GM18526 (cell line): ENCODE measurements at regions not wholly inside any gene's neighbourhood (a gene's known extent, or its start where the extent isn't known, plus 50 kb on each side); places are given as distances from the start of the nearest gene placed in this dataset.

Experiments used
- POLR2A ChIP-seq: IDR thresholded peaks from 3 replicates; pipeline ENCODE4 v1.6.1; 2011; ENCODE audit not compliant: insufficient read length; ENCODE audit errors: extremely low read depth

DNA sequence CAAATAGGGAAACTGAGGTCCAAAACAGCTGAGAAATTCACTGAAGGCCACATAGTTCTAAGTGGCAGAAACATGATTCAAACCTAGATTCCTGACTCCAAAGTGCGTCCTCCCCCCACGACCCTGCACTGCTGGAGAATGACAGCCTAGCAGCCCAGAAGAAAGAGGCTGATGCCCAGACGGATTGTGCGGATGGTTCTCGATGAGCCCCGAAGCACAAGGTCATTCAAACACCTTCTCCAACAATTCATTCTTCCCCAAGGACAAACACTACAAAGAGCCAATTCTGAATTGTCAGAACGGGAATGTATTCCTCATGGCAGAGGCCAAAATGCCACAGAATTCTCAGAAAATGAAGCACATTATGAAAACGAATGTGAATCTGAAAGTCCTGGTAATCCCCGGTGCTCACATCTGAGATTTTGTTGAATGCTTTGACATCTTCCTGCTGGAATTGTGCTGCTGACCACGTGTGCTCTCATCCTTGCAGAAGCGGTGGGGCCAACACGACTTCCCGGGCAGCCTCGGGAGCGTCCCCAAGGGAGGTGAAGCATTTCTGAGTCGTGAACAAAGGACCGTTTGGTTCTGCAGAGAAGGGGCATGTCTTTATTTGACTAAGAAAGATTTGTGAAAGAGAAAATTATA, 337.0 kb downstream of the EIPR1 start:
- TF ChIP-seq POLR2A: no peak

DNA sequence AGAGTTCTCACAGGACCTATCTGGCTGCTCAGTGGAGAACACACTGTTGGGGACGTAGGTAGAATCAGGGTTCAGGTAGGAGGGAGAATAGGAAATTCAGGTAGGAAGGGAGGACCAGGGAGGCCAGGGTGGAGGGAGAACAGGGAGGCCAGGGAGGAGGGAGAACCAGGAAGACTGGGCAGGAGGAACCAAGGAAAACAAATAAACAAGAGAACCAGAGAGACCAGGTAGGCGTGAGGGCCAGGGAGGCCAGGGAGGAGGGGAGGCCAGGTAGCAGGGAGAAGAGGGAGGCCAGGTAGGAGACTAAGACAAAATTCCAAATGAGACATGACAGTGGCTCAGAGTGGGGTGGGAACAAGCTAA, 337.6 kb downstream of the EIPR1 start:
- no peak for TF ChIP-seq POLR2A

GRCh38 chr2:3039188-3040065, 338.2 kb downstream of the EIPR1 start:
- TF ChIP-seq POLR2A: no peak

DNA sequence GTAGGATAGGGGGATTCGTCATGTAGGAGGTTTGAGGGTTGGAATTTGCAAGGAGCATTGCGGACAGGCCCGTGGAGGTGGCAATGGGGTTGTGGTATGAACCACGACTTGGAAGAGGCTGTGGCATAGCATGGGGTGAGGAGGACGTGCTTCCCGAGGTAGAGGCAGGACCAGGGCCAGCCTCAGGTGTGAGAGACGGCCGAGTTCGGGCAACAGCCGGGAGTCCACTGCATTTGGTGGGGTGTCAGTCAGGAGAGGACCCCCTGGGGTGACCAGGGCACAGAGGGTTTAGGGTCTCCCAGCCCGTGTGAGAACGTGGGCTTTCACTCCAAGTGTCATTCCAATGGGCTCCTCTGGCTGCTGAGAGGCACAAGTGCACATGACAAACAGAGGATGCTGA, 339.0 kb downstream of the EIPR1 start:
- no peak for TF ChIP-seq POLR2A

- TF ChIP-seq POLR2A: no peak
Measured at GRCh38 chr2:3037196-3038194, 340.1 kb downstream of the EIPR1 start.

DNA sequence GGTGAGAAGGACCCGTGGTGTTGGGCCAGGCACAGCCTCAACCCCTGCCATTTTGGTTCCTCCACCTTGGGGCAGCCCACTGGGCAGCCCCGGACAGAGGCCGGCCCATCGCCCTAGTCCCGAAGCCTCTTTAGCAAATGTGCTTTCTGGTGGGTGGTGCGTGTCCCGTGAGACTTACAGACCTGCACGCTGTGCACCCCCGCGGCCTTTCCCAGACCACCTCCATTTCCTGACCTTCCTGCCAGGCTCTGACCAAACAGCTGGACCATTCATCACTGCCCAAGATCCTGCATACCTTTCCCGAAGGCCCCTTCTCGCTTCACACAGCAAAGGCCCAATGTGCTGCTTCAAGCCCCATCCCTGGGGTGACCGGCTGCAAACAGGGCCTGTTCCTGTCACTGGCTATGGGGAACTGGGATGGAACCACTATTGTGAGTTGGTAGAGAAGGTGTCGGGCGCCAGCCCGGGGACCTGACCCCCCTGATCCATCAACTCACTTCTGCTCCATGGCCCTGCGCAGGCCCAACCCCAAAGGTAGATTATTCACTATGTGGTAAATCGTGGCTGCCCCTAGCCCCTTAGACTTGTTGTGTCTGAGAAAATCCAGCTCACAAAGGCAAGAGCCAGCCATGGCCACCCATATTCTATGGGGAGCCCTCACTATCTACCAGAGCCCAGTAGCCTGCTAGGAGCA, 341.0 kb downstream of the EIPR1 start:
- TF ChIP-seq POLR2A: no peak

DNA sequence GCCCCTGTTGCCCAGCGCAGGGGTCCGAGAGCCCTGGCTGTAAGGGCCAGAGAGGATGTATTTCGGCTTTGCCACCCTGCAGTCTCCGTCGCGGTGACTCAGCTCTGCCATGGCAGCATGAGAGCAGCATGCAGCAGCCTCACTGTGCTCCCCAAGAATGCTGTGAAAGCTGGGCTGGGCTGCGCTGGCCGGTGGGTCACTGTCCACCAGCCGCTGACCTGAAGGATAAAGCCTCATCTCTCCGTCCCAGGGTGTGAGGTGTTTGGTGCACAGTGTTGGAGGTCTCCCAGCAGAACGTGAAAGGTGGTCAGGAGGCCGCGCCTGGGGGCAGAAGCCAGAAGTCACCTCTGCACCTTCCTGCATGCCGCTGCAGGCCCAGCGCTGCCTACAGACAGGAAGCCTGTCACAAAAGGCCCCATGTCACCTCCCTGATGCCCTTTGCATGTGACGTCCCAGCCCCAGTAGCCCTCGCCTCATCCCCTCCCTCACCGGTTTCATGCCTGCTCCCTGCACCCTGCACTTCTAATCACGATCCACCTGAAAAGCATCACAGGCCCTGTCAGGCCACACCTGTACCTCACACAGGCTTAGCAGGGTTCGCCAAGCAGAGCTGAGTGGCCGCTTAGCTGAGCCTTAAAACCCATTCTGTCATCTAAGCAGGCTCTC, 342.1 kb downstream of the EIPR1 start:
- no peak for TF ChIP-seq POLR2A

DNA sequence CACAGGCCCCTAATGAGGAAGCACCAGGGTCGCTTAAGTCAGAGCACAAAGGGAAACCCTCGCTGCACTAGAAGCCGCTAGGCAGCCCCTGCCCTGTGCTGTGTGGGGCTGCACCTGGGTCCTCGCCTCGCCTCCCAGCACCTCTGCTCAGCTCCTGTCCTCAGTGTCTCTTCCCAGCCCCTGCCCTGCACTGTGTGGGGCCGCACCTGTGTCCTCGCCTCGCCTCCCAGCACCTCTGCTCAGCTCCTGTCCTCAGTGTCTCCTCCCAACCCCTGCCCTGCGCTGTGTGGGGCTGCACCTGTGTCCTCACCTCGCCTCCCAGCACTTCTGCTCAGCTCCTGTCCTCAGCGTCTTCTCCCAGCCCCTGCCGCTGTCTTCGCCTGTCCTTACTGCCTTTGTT, 342.8 kb downstream of the EIPR1 start:
- TF ChIP-seq POLR2A: no peak

- no peak for TF ChIP-seq POLR2A
Measured at GRCh38 chr2:3034396-3034795, 343.2 kb downstream of the EIPR1 start.

- TF ChIP-seq POLR2A: no peak
Measured at GRCh38 chr2:3033315-3033714, 344.3 kb downstream of the EIPR1 start.

DNA sequence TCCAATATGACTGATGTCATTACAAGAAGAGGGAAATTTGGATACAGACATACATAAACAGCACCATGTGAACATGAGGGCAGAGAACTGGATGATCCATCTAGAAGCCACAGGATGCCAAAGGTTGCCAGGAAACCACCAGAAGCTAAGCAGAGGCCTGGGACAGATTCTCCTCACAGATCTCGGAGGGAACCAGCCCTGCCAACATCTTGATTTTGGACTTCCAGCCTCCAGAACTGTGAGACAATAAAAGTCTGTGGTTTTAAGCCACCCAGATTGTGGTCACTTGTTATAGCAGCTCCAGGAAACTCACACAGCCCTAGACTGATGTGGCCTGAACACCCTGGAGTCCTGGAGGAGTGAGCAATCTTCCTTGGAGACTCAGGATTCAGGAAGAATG, 351.6 kb downstream of the EIPR1 start:
- no peak for TF ChIP-seq POLR2A

DNA sequence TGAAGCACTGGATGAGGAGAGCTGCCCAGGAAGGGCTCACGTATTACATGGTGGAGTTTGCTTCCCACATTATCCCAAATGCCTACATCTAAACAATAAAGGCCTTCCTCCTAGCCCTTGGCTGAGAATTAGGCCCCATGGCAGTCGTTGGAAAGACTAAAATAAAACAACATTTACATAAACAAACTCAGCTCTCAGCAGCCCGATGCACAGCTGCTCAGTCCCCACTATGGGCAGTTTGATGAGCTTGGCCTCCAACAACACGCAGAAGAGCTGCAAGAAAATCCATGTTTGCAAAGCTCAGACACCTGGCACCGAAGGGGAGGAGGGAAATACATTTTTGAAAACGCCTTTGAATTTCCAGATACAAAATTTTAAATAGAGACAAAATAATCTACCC, 352.4 kb downstream of the EIPR1 start:
- no peak for TF ChIP-seq POLR2A

- no peak for TF ChIP-seq POLR2A
Measured at GRCh38 chr2:3024401-3024935, 353.1 kb downstream of the EIPR1 start.

DNA sequence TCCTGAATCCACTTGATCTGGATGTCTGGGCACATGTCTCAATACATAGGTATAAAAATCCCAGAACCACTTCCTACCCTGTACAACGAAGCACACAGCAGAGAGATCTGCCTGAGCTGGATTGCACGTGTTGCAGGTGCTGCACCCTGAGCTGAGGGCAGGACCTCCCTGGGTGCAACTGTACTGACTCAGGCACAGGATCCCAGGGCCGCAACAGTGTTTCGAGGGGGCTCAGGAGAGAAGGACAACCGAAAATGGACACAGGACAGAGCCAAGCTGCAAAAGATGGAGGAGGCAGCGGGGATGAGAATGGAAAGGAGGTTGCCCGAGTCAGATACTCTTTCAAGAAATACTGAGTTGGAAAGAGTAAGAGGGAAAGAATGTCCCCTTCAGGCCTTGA, 354.1 kb downstream of the EIPR1 start:
- no peak for TF ChIP-seq POLR2A

DNA sequence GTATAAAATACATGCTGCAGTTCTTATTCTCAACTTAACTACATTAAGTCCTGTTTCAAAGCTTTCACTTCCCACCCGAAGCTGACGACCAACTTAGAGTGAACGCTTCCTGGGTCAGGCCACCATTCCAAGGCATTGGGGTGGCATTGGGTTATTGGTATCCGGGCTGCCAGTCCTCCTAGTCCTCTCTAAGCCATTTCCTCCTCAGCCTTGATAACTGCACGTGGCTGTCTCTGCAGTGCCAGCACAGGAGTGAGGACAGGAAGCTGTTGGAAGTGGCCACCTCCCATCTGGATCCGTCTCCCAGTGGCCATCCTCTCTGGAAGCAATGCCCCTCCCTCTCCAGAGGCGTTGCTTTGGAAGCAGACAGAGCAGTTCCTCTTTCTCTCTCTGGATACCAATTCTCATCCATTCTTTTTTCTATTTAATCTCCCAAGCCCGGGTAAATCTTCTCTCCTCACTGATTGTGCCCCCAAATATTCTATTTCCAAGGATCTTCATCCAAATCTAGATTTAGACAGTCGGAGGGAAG, 354.7 kb downstream of the EIPR1 start:
- no peak for TF ChIP-seq POLR2A
